Ramos (cell line): ENCODE measurements at regions not wholly inside any gene's neighbourhood (a gene's known extent, or its start where the extent isn't known, plus 50 kb on each side); places are given as distances from the start of the nearest gene placed in this dataset.

Experiments used
- in situ Hi-C: fragments of 300-500 bp; cut with MboI; formaldehyde crosslinking; loops from one replicate; pipeline ENCODE4 v1.14.3; 2022; ENCODE audit warnings: low sequenced_read_pairs; ENCODE audit not compliant: unreplicated experiment

DNA sequence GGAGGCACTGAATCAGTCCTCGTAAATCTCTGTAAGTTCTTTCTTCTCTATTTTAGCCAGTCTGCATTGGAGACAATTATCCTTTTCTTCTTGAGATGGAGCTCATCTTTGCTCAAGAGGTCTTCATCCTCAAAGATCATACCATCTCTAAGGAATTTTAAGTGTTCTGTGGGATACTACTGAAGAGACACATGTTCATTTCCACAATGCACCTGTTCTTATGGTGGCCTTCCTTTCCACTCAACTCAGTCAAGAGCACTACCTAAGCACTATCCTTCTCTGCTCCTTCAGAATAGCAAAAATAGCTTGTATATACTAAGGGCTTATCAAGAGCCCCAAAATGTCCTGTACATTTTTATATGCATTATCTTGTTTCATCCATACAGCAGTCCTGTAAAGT is 214.0 kb downstream of the KLF5 start:
- in situ Hi-C loops = no loop called here

DNA sequence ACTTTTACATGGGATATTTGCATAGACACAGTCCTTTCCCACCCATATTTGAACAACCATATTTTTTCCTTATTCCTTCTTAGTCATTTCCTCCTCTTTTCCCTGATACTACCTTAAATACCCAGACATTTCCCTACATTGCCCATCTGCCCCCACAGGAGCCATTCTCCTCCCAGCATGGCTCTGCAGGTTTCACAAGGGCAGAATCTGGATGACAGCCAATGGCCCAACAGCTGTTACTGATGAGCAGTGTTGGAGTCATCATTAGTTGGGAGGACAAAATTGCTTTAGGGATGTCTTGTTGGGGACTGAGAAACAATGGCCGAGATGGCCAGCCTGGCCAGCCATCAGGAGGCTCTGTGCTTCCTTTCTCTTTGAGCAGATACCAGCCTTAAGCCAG is 209.5 kb downstream of the KLF5 start:
- in situ Hi-C loops = no loop called here

- in situ Hi-C loops = no loop called here
These were observed 207.9 kb downstream of the KLF5 start for GRCh38 chr13:73266640-73267180.

DNA sequence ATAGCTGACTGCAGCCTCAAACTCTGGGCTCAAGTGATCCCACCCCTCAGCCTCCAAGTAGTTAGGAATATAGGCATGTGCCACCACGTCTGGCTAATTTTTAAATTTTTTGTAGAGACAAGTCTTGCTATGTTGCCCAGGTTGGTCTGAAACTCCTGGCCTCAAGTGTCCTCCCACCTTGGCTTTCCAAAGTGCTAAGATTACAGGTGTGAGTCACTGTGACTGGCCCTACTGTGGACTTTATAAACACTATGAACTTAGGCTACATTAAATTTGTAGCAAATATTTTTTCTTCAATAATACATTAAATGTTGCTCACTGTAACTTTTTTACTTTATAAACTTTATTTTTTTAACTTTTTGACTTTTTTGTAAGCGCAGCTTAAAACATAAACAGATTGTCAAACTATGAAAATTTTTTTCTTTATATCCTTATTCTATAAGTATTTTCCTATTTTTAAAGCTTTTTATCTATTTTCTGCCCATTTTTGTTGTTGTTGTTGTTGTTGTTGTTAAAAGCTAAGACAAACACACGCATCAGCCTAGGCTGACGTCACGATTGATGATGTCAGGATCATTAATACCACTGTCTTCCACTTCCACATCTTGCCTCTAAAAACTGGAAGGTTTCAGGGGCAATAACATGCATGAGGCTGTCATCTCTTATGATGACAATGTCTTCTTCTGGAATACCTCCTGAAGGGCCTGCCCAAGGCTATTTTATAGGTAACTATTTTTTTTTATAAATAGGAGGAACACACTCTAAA is 204.2 kb downstream of the KLF5 start:
- in situ Hi-C loops = no loop called here

GRCh38 chr13:73261739-73262216 is 203.0 kb downstream of the KLF5 start:
- in situ Hi-C loops = no loop called here

DNA sequence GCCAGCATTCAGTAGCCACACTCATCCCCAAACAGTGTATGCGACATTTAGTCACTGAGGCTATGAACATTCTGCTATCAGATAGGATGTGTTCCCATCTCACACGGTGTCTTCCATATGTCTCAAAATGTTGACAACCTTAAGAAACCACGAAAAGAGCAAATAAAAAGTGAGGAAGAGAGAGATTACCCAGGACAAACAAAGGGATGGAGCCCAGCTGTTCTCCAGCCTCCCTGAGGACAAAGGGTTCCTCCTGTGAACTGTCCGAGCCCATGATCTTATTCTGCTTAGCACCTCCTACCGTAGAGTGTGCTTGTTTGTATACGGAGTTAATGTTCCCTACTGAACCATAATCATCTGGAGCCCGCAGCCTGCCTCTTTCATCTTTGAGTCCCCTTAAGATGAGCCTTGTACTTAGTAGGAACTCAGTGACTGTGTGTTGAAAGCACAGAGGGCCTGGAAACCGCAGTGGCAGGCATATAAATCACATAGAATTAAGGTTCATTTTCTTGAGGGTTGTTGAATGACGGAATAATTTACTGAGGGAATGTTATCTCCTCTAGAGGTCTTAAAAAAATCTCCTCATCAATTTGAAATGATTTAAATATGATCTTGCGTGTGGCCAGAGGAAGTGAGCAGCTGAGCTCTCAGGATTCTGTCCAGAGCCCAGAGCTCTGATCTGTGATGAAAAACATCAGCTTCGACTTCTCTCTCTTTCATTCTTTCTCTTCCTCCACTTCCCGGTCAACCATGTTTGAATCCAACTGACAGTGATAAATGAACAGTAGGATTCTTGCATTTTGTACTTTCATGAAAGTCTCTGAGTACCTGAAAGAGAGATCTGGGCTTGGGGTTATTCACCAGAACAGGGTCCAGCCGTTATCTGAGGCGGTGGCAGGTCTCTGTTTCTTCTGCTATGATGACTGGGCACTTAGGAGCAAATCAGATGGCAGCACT is 200.5 kb downstream of the KLF5 start:
- in situ Hi-C loops = no loop called here

GRCh38 chr13:73258406-73258805 is 199.6 kb downstream of the KLF5 start:
- in situ Hi-C loops = no loop called here

GRCh38 chr13:73254827-73255226 is 196.0 kb downstream of the KLF5 start:
- in situ Hi-C loops = no loop called here

DNA sequence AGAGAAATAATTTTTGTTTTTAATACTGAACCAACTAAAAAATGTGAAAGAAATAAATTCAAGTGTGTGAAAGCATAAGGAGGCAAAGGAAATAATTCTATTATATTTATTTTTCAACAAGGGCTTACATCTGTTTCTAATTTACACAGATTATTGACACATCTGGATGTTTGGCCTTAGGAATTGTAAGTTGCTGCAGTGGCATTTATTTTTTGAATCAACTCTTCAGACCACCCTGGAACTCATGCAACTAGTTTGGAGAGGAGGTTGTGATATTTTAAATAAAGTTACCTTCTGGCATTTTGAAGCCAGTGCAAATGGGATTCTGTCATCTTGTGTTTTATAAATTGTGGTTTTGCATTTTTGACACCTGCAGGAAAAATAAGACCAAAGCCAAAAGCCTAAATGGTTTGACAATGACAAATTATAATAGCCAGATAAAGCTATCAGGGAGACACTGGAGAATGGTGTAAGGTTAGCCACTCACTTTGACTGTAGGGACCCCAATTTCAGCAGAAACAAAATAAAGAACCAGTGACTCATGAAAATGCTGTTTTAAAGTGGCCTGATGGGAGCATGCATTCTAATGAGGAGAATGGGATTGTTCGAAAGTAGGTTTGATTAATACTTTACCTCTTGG is 192.9 kb downstream of the KLF5 start:
- in situ Hi-C loops = no loop called here

GRCh38 chr13:73250061-73250460 is 191.3 kb downstream of the KLF5 start:
- in situ Hi-C loops = no loop called here

GRCh38 chr13:73248711-73249580 is 190.1 kb downstream of the KLF5 start:
- in situ Hi-C loops = no loop called here

DNA sequence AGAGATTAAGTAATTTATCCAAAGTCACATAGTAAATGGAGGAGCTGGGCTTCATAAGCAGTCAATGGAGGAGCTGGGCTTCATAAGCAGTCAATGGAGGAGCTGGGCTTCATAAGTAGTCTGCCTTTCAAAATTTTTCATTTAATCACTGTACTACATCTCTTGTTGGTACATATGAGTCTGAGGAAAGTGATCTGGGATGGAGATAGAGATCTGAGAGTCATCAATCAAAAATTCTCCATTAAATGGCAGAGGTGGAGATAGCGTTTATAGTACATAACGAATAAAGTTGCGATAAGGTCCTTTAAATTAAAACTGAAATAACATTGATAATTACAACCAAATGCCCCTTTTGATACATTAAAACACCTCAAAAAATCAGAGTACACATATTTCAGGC is 189.3 kb downstream of the KLF5 start:
- in situ Hi-C loops = no loop called here

DNA sequence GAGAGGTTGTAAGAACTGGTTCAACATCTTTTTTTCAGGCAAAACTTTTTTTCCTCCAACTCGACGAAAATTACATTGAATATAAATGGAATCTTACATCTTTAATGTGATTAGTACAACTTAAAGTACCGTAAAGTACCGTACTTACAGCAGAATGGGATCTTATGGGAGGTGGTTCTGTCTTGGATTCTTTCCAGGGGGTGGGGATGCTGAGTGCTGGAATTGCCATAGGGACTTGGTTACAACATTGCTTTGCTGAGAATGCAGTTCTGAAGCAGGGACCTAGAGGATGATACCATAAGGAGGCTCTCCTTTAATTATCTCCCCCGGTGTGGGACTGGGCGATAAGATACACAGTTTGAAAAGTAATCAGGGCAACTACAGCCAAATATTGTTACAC is 186.4 kb downstream of the KLF5 start:
- in situ Hi-C loops = no loop called here

GRCh38 chr13:73244467-73244866 is 185.7 kb downstream of the KLF5 start:
- in situ Hi-C loops = no loop called here

DNA sequence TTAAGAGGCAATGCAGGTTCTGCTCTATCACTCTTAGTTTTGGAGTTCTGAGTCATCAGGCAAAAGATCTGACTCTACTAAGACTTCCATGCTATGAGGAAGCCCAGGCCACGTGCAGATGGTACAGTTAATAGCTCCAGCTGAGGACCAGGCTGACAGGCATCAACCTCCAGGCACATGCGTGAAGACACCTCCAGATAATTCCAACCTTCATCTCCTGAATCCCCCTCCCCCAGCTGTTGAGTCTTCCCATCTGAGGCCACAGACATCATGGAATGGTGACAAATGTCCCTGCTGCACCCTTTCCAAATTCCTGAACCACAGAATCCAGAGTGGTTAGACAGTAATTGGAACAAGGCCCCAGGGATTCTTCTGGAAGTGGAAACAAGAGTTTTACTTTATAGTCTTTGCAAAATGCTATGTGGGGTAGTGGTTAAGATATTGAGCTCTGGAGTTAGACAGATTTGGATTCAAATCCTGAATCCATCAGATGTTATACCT is 183.8 kb downstream of the KLF5 start:
- in situ Hi-C loops = no loop called here

DNA sequence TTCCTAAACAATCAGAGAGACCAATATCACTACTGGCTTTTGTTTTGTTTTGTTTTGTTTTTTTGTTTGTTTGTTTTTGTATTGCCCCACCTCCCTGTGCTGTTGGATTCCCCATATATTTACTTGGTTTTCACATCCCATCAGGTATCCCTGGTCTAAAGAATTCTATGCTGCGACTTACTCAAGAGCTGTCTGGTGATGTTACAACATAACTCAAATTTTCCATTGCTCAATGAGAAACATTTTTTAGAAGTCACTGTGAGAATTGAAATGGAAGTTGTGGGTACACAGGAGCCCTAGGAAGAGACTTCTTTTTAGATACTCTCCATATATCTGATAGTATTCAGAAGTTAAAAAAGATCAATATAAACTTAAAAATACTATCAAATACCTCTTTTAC is 181.4 kb downstream of the KLF5 start:
- in situ Hi-C loops = no loop called here

- in situ Hi-C loops = no loop called here
These were observed 176.6 kb downstream of the KLF5 start for GRCh38 chr13:73235385-73235784.

GRCh38 chr13:73231471-73231870 is 172.7 kb downstream of the KLF5 start:
- in situ Hi-C loops = no loop called here

- in situ Hi-C loops = no loop called here
These were observed 171.9 kb downstream of the KLF5 start for GRCh38 chr13:73230716-73231115.
